ENCODE measurements at regions not wholly inside any gene's neighbourhood (a gene's known extent, or its start where the extent isn't known, plus 50 kb on each side); places are given as distances from the start of the nearest gene placed in this dataset.

DNA sequence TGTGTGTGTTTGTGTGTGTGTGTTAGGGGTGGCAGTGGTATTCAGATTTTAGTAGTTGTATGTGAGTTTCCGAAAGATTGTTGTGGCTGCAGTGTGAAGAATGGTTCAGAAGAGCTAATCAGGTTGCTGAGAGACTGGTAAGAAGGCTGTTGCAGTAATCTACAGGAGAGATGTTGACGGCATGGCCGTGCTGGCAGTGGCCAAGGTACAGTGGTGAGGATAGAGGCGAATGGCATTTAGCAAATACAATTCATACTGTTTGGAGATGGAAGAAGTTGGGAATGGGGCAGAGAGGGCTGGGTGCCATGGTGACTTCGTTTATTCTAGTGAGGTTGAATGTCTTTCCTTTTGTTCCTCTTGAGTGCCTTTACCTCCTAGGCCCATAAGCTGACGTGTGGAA lies 77.5 kb upstream of the SPATA31D4 start:
- H3K4me2 ChIP-seq (ENCODE audit: low read length) = no peak overlapping the region
- H3K36me3 ChIP-seq (ENCODE audit: insufficient read depth, low read length) = no peaks in the 10 kb centered on the region
- no peaks in the 10 kb centered on the region for H3K9me3 ChIP-seq (replicated peaks; ENCODE audit: low read length)
- no peaks in the 10 kb centered on the region for H3K27me3 ChIP-seq (ENCODE audit: control insufficient read depth, insufficient read depth, low read length)
- H3K4me1 ChIP-seq (ENCODE audit: control insufficient read depth, insufficient read depth, low read length) = peaks cover 4% of the 10 kb centered on the region
- no peak overlapping the region for H3K9ac ChIP-seq (ENCODE audit: low read depth, low read length)
- H3K4me3 ChIP-seq (ENCODE audit: low read length) = no peak overlapping the region

DNA sequence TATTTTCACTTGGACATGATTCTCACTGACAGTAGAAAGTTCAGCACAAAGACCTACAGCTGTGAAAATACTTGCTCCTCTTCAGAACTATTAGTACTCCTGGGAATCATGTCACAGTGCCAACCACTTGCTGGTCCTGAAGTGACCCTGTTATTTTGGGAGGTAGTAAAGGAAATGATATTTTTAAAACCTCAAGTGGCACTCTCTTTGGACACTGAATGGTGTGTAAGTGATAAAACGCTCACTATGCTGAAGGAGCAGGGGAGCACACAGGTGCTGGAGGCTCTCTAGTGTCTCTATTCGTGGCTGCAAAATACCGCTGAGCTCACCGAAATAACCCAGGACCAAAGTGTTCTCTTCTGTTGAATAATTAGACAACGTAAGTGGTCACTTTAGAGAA lies 76.9 kb upstream of the SPATA31D4 start:
- Histone ChIP-seq H3K4me2 (ENCODE audit: low read length) (no peak overlapping the region), H3K9ac (ENCODE audit: low read depth, low read length) (no peak overlapping the region), H3K4me3 (ENCODE audit: low read length) (no peak overlapping the region), H3K27me3 (ENCODE audit: control insufficient read depth, insufficient read depth, low read length) (no peaks in the 10 kb centered on the region), H3K36me3 (ENCODE audit: insufficient read depth, low read length) (no peaks in the 10 kb centered on the region), H3K9me3 (replicated peaks; ENCODE audit: low read length) (no peaks in the 10 kb centered on the region), H3K4me1 (ENCODE audit: control insufficient read depth, insufficient read depth, low read length) (peaks cover 4% of the 10 kb centered on the region)

DNA sequence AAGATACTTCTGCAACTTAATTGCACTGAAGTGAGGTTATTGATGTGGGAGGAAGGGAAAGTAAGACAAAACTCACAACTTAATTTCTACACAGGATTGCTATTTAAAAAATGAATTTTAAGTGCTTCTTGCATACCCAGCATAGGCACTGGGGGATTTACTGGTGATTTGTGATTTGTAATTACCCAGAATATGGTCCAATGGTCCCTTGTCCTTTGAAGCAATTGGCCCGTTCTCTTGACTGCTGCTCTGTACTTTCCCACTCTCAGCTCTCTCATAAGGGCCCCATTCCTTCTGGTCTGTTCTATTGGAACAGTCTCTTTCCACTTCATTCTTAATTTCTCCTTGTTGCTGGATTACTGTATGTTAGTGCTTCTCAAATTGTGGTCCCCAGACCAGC lies 75.4 kb upstream of the SPATA31D4 start:
- no peak overlapping the region for H3K9ac ChIP-seq (ENCODE audit: low read depth, low read length)
- H3K9me3 ChIP-seq (replicated peaks; ENCODE audit: low read length) = no peaks in the 10 kb centered on the region
- no peak overlapping the region for H3K4me2 ChIP-seq (ENCODE audit: low read length)
- H3K27me3 ChIP-seq (ENCODE audit: control insufficient read depth, insufficient read depth, low read length) = no peaks in the 10 kb centered on the region
- H3K4me1 ChIP-seq (ENCODE audit: control insufficient read depth, insufficient read depth, low read length) = no peaks in the 10 kb centered on the region
- no peak overlapping the region for H3K4me3 ChIP-seq (ENCODE audit: low read length)
- no peaks in the 10 kb centered on the region for H3K36me3 ChIP-seq (ENCODE audit: insufficient read depth, low read length)

DNA sequence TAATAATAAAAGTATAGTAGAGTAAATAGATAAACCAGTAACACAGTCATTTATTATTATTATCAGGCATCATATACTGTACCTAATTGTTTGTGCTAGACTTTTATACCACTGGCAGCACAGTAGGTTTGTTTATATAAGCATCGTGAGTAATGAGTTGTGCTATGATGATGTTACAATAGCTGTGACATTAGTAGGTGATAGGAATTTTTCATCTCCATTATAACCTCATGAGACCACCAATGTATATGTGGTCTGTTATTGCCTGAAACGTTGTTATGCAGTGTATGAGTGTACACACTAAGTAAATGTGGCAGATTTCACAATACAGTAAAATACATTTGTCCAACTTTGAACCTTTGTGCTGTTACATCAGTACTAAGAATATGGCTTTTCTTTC lies 72.7 kb upstream of the SPATA31D4 start:
- Histone ChIP-seq H3K36me3 (ENCODE audit: insufficient read depth, low read length) (no peaks in the 10 kb centered on the region), H3K9me3 (replicated peaks; ENCODE audit: low read length) (no peaks in the 10 kb centered on the region), H3K27me3 (ENCODE audit: control insufficient read depth, insufficient read depth, low read length) (no peaks in the 10 kb centered on the region), H3K9ac (ENCODE audit: low read depth, low read length) (no peak overlapping the region), H3K4me2 (ENCODE audit: low read length) (no peak overlapping the region), H3K4me3 (ENCODE audit: low read length) (no peak overlapping the region), H3K4me1 (ENCODE audit: control insufficient read depth, insufficient read depth, low read length) (no peaks in the 10 kb centered on the region)

DNA sequence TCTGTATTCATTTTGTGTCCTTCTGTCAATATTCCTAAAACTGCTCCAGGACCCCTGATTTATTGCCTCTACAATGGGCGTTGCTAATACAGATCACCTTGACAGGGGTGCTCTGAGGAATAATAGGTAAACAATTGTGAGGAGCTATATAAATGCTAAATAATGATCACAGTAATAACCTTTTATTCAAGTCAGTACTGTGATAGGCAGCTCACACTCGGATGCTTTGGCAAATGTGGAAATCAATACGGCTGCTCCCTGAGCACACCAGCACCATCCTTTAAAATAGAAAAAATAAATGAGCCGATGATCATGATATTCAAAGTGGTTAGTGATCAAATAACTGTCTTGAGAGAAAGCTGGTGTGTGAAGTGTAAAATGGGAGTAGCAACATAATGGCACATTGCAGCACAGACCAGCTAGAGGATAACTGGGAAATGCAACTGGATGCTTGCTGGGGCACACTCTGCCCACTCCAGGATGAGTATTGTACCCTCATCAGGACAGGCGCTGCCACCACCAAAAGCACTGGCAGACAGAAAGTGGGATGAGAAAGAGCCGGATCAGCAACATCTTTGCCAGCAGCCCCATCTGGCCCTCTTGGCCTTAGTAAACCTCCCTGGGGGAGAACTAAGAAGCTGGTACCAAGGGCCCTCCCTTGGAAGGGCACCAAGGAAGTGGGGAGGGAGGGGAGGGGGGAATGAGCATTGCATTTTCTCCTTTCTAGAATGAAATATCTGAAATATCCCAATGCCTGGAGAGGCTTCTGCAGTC lies 69.4 kb upstream of the SPATA31D4 start:
- Histone ChIP-seq H3K4me3 (ENCODE audit: low read length) (no peak overlapping the region), H3K9ac (ENCODE audit: low read depth, low read length) (no peak overlapping the region), H3K4me2 (ENCODE audit: low read length) (no peak overlapping the region), H3K27me3 (ENCODE audit: control insufficient read depth, insufficient read depth, low read length) (no peaks in the 10 kb centered on the region), H3K4me1 (ENCODE audit: control insufficient read depth, insufficient read depth, low read length) (peaks cover 3% of the 10 kb centered on the region), H3K36me3 (ENCODE audit: insufficient read depth, low read length) (no peaks in the 10 kb centered on the region), H3K9me3 (replicated peaks; ENCODE audit: low read length) (no peaks in the 10 kb centered on the region)

DNA sequence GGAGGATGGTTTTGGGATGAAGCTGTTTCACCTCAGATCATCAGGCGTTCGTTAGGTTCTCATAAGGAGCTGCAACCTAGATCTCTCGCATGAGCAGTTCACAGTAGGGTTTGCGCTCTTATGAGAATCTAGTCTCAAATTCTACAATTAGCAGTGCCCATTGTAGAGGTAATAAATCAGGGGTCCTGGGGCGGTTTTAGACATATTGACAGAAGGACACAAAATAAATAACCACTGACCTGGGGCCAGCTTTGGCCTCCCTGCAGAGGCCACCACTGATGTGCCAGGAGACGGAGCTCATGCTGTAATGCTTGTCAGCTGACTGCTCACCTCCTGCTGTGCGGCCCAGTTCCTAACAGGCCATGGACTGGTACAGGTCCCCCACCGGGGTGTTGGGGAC lies 67.6 kb upstream of the SPATA31D4 start:
- H3K36me3 ChIP-seq (ENCODE audit: insufficient read depth, low read length) = no peaks in the 10 kb centered on the region
- H3K27me3 ChIP-seq (ENCODE audit: control insufficient read depth, insufficient read depth, low read length) = no peaks in the 10 kb centered on the region
- H3K4me2 ChIP-seq (ENCODE audit: low read length) = no peak overlapping the region
- H3K9me3 ChIP-seq (replicated peaks; ENCODE audit: low read length) = no peaks in the 10 kb centered on the region
- H3K4me1 ChIP-seq (ENCODE audit: control insufficient read depth, insufficient read depth, low read length) = peaks cover 3% of the 10 kb centered on the region
- H3K4me3 ChIP-seq (ENCODE audit: low read length) = no peak overlapping the region
- no peak overlapping the region for H3K9ac ChIP-seq (ENCODE audit: low read depth, low read length)

DNA sequence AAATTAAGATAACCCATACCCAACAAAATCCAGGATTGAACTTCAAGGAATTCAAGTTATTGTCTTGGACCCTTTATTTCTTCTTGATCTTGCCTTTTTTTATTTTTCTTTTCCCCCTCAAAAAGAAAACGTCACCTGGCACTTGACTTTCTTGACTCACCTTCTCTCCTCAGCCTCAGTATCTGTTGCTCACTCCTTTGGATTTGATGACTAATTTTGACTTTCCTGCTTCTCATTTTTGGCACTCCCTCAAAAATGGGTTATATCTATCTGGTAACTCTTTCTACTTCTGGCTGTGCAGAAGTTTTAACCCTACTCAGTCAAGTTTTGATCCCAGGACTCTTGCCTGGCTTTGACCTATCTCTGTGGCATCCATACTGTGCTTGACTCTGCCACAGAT lies 66.6 kb upstream of the SPATA31D4 start:
- H3K9me3 ChIP-seq (replicated peaks; ENCODE audit: low read length) = no peaks in the 10 kb centered on the region
- no peaks in the 10 kb centered on the region for H3K27me3 ChIP-seq (ENCODE audit: control insufficient read depth, insufficient read depth, low read length)
- H3K4me1 ChIP-seq (ENCODE audit: control insufficient read depth, insufficient read depth, low read length) = peaks cover 3% of the 10 kb centered on the region
- H3K36me3 ChIP-seq (ENCODE audit: insufficient read depth, low read length) = no peaks in the 10 kb centered on the region
- H3K4me3 ChIP-seq (ENCODE audit: low read length) = no peak overlapping the region
- no peak overlapping the region for H3K4me2 ChIP-seq (ENCODE audit: low read length)
- no peak overlapping the region for H3K9ac ChIP-seq (ENCODE audit: low read depth, low read length)

DNA sequence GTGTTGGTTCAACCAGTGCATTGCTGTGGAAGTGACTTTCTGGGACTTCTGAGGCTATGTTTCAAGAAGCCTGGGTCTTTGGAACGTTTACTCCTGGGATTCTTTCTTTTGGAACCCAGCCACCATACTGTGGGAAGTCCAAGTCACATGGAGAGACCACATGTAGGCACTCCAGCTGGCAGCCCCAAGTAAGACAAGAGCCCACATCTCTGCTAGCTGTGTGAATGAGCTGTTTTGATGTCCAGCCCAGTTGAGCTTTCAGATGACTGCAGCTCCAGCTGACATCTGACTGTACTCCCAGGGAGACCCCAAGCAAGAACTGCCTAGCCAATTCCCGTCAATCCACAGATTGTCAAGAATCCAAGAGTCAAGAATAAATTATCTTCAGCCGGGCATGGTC lies 60.1 kb upstream of the SPATA31D4 start:
- H3K9ac ChIP-seq (ENCODE audit: low read depth, low read length) = no peak overlapping the region
- H3K36me3 ChIP-seq (ENCODE audit: insufficient read depth, low read length) = no peaks in the 10 kb centered on the region
- no peaks in the 10 kb centered on the region for H3K27me3 ChIP-seq (ENCODE audit: control insufficient read depth, insufficient read depth, low read length)
- H3K4me2 ChIP-seq (ENCODE audit: low read length) = no peak overlapping the region
- peaks cover 12% of the 10 kb centered on the region for H3K4me1 ChIP-seq (ENCODE audit: control insufficient read depth, insufficient read depth, low read length)
- no peak overlapping the region for H3K4me3 ChIP-seq (ENCODE audit: low read length)
- H3K9me3 ChIP-seq (replicated peaks; ENCODE audit: low read length) = no peaks in the 10 kb centered on the region

DNA sequence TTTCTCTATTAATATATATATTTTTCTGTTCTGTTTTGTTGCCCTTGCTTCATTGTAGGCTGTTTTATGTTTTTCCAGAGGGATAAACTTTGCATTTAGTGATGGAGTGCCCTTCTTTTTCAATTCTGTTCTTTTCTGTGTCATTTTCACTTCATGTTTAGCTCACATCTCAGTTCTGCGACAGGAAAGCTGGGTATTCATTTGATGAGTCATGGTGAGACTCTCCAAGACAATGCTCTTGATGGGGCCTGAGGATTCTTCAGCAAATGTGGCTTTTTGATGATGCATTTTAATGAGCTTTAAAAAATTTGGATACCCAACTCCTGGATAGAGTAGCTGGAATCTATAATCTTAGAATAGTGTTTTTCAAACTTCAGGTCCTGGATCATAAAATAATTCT lies 56.5 kb upstream of the SPATA31D4 start:
- Histone ChIP-seq H3K36me3 (ENCODE audit: insufficient read depth, low read length) (no peaks in the 10 kb centered on the region), H3K9me3 (replicated peaks; ENCODE audit: low read length) (no peaks in the 10 kb centered on the region), H3K27me3 (ENCODE audit: control insufficient read depth, insufficient read depth, low read length) (no peaks in the 10 kb centered on the region), H3K4me1 (ENCODE audit: control insufficient read depth, insufficient read depth, low read length) (peaks cover 23% of the 10 kb centered on the region), H3K4me2 (ENCODE audit: low read length) (peak overlapping the region; percentile 32), H3K4me3 (ENCODE audit: low read length) (no peak overlapping the region), H3K9ac (ENCODE audit: low read depth, low read length) (no peak overlapping the region)

DNA sequence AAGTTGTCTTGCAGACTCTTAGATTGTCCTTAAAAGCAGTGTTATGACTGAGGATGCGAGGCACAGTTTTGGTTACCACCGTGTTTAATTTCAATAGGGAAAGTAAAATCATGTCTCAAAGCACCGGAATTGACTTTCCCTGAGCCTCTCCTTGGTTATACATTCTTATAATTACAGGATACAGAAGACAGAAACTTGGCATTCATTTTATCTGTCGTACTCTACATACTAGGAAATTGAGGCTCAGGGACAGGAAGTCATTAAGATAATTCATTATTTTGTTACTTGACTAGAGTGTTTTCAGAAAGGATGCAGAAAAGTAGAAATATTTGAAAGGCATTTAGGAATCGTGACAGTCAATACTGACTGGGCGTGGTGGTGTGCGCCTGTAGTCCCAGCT lies 54.0 kb upstream of the SPATA31D4 start:
- H3K36me3 ChIP-seq (ENCODE audit: insufficient read depth, low read length) = no peaks in the 10 kb centered on the region
- no peak overlapping the region for H3K4me3 ChIP-seq (ENCODE audit: low read length)
- no peak overlapping the region for H3K4me2 ChIP-seq (ENCODE audit: low read length)
- H3K27me3 ChIP-seq (ENCODE audit: control insufficient read depth, insufficient read depth, low read length) = no peaks in the 10 kb centered on the region
- H3K9me3 ChIP-seq (replicated peaks; ENCODE audit: low read length) = no peaks in the 10 kb centered on the region
- H3K4me1 ChIP-seq (ENCODE audit: control insufficient read depth, insufficient read depth, low read length) = peaks cover 23% of the 10 kb centered on the region
- no peak overlapping the region for H3K9ac ChIP-seq (ENCODE audit: low read depth, low read length)

DNA sequence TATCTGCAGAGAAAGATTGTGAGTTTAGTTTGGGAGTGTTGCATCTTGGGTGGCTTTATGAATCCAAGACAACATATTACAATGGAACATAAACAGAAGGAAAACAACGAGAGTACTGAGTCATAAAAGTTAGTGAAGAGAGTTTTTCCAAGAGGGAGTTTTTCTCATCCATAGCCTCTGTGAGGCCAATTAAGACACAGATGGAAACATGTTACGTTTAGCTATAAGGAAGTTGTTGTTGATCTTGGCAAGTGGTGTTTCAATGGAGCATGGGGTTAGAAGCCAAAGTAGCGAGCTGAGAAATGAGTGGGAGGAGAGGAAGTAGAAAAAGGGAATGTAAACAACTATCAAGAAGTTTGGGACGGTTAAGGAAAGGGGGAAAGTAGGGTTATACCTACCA lies 53.3 kb upstream of the SPATA31D4 start:
- no peaks in the 10 kb centered on the region for H3K27me3 ChIP-seq (ENCODE audit: control insufficient read depth, insufficient read depth, low read length)
- no peak overlapping the region for H3K4me3 ChIP-seq (ENCODE audit: low read length)
- H3K9me3 ChIP-seq (replicated peaks; ENCODE audit: low read length) = no peaks in the 10 kb centered on the region
- H3K4me1 ChIP-seq (ENCODE audit: control insufficient read depth, insufficient read depth, low read length) = peaks cover 23% of the 10 kb centered on the region
- H3K4me2 ChIP-seq (ENCODE audit: low read length) = no peak overlapping the region
- no peak overlapping the region for H3K9ac ChIP-seq (ENCODE audit: low read depth, low read length)
- H3K36me3 ChIP-seq (ENCODE audit: insufficient read depth, low read length) = no peaks in the 10 kb centered on the region

DNA sequence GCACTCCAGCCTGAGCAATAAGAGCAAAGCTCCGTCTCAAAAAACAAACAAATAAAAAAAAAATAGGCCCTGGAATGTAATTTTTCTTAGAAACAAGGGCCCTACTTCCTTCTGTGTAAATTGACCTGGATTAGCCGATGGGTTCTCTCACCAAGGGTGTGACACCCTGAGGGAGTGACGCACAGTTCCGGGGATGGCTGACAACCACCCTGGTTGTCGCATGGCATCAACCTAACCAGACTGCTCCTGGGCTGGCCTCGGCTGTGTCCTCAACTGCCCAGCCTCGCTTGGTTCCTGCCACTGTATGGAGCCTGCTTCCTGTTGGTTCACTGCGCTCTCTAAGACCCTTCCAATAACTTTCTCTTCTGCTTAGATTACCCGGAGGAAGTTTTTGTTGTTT lies 51.2 kb upstream of the SPATA31D4 start:
- Histone ChIP-seq H3K4me1 (ENCODE audit: control insufficient read depth, insufficient read depth, low read length) (peaks cover 14% of the 10 kb centered on the region), H3K9me3 (replicated peaks; ENCODE audit: low read length) (no peaks in the 10 kb centered on the region)

More for the DNA sequence above, 51.2 kb upstream of the SPATA31D4 start:
- Histone ChIP-seq H3K36me3 (ENCODE audit: insufficient read depth, low read length) (no peaks in the 10 kb centered on the region), H3K4me3 (ENCODE audit: low read length) (no peak overlapping the region), H3K27me3 (ENCODE audit: control insufficient read depth, insufficient read depth, low read length) (no peaks in the 10 kb centered on the region), H3K4me2 (ENCODE audit: low read length) (no peak overlapping the region), H3K9ac (ENCODE audit: low read depth, low read length) (no peak overlapping the region)
